ENCODE measurements at regions not wholly inside any gene's neighbourhood (a gene's known extent, or its start where the extent isn't known, plus 50 kb on each side); places are given as distances from the start of the nearest gene placed in this dataset.

GRCh38 chr6:86142326-86142725 lies 499.6 kb upstream of the SYNCRIP start (continued):
- TF ChIP-seq PPARA (CRISPR knock-in tag; IDR thresholded peaks at IDR 0.05; ENCODE audit: borderline replicate concordance), result no peak

GRCh38 chr6:86128130-86128814 lies 485.6 kb upstream of the SYNCRIP start:
- no peak for TF ChIP-seq GLIS3 (CRISPR knock-in tag; IDR thresholded peaks at IDR 0.05)
- TF ChIP-seq ZFP30 (CRISPR knock-in tag; IDR thresholded peaks at IDR 0.05), result no peak
- ATAC-seq, result no peak

DNA sequence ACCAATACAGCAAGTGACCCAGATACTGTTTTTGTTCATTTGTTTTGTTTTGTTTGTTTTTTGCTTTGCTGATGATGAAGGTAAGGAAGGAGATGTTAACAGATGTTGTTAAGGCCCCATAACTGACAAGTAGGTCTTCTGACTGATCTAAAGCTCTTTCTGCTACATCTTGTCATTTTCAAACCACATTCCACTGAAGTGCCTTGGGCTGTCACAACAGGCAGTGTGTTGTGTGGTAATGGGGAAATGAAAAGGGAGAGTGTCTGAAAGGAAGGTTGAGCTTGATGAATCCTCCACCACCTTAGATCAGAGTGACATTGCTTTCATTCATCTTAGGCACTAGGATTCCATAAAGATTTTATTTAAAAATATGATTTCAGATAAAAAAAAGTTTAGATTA lies 479.4 kb upstream of the SYNCRIP start:
- ATAC-seq, result no peak
- no peak for TF ChIP-seq OSR1 (CRISPR knock-in tag; IDR thresholded peaks at IDR 0.05)
- TF ChIP-seq ZNF70 (CRISPR knock-in tag; IDR thresholded peaks at IDR 0.05), result no peak
- TF ChIP-seq CSDC2 (CRISPR knock-in tag; IDR thresholded peaks at IDR 0.05), result no peak
- TF ChIP-seq GLIS3 (CRISPR knock-in tag; IDR thresholded peaks at IDR 0.05), result no peak
- TF ChIP-seq BACH2 (CRISPR knock-in tag; IDR thresholded peaks at IDR 0.05; ENCODE audit: borderline replicate concordance), result no peak
- no peak for TF ChIP-seq ZC3H10 (CRISPR knock-in tag; IDR thresholded peaks at IDR 0.05)
- no peak for TF ChIP-seq TOX (CRISPR knock-in tag; IDR thresholded peaks at IDR 0.05; ENCODE audit: borderline replicate concordance)
- TF ChIP-seq, protein P1, sequence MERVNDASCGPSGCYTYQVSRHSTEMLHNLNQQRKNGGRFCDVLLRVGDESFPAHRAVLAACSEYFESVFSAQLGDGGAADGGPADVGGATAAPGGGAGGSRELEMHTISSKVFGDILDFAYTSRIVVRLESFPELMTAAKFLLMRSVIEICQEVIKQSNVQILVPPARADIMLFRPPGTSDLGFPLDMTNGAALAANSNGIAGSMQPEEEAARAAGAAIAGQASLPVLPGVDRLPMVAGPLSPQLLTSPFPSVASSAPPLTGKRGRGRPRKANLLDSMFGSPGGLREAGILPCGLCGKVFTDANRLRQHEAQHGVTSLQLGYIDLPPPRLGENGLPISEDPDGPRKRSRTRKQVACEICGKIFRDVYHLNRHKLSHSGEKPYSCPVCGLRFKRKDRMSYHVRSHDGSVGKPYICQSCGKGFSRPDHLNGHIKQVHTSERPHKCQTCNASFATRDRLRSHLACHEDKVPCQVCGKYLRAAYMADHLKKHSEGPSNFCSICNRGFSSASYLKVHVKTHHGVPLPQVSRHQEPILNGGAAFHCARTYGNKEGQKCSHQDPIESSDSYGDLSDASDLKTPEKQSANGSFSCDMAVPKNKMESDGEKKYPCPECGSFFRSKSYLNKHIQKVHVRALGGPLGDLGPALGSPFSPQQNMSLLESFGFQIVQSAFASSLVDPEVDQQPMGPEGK (CRISPR knock-in tag; IDR thresholded peaks at IDR 0.05; ENCODE audit: borderline replicate concordance), result no peak
- TF ChIP-seq SNAI2 (CRISPR knock-in tag; IDR thresholded peaks at IDR 0.05), result no peak
- no peak for TF ChIP-seq CSRNP3 (CRISPR knock-in tag; IDR thresholded peaks at IDR 0.05)
- TF ChIP-seq, protein P2, sequence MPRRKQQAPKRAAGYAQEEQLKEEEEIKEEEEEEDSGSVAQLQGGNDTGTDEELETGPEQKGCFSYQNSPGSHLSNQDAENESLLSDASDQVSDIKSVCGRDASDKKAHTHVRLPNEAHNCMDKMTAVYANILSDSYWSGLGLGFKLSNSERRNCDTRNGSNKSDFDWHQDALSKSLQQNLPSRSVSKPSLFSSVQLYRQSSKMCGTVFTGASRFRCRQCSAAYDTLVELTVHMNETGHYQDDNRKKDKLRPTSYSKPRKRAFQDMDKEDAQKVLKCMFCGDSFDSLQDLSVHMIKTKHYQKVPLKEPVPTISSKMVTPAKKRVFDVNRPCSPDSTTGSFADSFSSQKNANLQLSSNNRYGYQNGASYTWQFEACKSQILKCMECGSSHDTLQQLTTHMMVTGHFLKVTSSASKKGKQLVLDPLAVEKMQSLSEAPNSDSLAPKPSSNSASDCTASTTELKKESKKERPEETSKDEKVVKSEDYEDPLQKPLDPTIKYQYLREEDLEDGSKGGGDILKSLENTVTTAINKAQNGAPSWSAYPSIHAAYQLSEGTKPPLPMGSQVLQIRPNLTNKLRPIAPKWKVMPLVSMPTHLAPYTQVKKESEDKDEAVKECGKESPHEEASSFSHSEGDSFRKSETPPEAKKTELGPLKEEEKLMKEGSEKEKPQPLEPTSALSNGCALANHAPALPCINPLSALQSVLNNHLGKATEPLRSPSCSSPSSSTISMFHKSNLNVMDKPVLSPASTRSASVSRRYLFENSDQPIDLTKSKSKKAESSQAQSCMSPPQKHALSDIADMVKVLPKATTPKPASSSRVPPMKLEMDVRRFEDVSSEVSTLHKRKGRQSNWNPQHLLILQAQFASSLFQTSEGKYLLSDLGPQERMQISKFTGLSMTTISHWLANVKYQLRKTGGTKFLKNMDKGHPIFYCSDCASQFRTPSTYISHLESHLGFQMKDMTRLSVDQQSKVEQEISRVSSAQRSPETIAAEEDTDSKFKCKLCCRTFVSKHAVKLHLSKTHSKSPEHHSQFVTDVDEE (CRISPR knock-in tag; IDR thresholded peaks at IDR 0.05), result no peak
- TF ChIP-seq POU6F1 (CRISPR knock-in tag; IDR thresholded peaks at IDR 0.05; ENCODE audit: borderline replicate concordance, low read depth), result no peak
- no peak for TF ChIP-seq CREB5 (CRISPR knock-in tag; IDR thresholded peaks at IDR 0.05; ENCODE audit: low read depth)

DNA sequence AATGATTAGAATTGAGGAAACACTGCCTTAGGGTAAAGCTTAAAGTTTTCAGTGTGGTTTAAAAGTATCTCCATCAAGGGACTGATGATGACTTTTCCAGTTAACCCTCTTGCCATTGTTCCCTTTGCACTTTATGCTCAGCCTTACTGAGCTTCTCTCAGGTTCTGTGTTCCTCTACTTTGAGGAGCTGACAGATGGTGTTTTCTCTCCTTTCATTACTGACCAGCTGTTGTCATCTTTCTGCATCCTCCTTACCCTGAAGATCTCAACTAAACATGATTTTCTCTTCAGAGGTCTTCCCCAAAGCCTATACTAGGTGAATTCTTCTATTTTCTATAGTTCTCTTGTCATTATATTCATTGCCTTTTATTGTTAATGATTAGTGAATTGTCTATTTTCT lies 475.6 kb upstream of the SYNCRIP start:
- TF ChIP-seq PPARA (CRISPR knock-in tag; IDR thresholded peaks at IDR 0.05; ENCODE audit: borderline replicate concordance) (no peak), ZFP30 (CRISPR knock-in tag; IDR thresholded peaks at IDR 0.05) (no peak), POU6F1 (CRISPR knock-in tag; IDR thresholded peaks at IDR 0.05; ENCODE audit: borderline replicate concordance, low read depth) (no peak), ARNTL (CRISPR knock-in tag; IDR thresholded peaks at IDR 0.05; ENCODE audit: borderline replicate concordance, low read depth) (no peak), SNAI2 (CRISPR knock-in tag; IDR thresholded peaks at IDR 0.05) (no peak), RARB (CRISPR knock-in tag; IDR thresholded peaks at IDR 0.05) (no peak), CSRNP3 (CRISPR knock-in tag; IDR thresholded peaks at IDR 0.05) (no peak), GLIS3 (CRISPR knock-in tag; IDR thresholded peaks at IDR 0.05) (no peak), BACH2 (CRISPR knock-in tag; IDR thresholded peaks at IDR 0.05; ENCODE audit: borderline replicate concordance) (no peak), ZFP3 (CRISPR knock-in tag; IDR thresholded peaks at IDR 0.05) (no peak), ZC3H10 (CRISPR knock-in tag; IDR thresholded peaks at IDR 0.05) (no peak), ESRRG (CRISPR knock-in tag; IDR thresholded peaks at IDR 0.05) (no peak), CSDC2 (CRISPR knock-in tag; IDR thresholded peaks at IDR 0.05) (no peak), TOX (CRISPR knock-in tag; IDR thresholded peaks at IDR 0.05; ENCODE audit: borderline replicate concordance) (no peak)
- no peak for ATAC-seq

Measured in SK-N-SH treated with all-trans-retinoic acid at 6 μM for 48 hours (cell line).